Panc1 (cell line): ENCODE measurements at regions not wholly inside any gene's neighbourhood (a gene's known extent, or its start where the extent isn't known, plus 50 kb on each side); places are given as distances from the start of the nearest gene placed in this dataset.

ENCODE experiments used
- ATAC-seq: fragments of 200-7000 bp; cut with Tn5 transposase; 2 replicates; pipeline ENCODE4 v1.9.1; 2020; ENCODE audit warnings: mild to moderate bottlenecking, moderate library complexity
- BruUV-seq: library from RNA; stranded (reverse); fragments of 400-500 nt; replicated peaks from 2 replicates; lab custom pipeline; 2021; lab: Mats Ljungman, UMichigan
- CTCF ChIA-PET: fragments of 300-600 bp; sonication (Branson Sonifier 250); formaldehyde crosslinking; loops from one replicate; lab custom pipeline; 2022; ENCODE audit warnings: antibody characterized with exemption; lab: Charles Lee
- POLR2A ChIA-PET: fragments of 300-600 bp; sonication (Branson Sonifier 250); formaldehyde crosslinking; loops from one replicate; lab custom pipeline; 2022; ENCODE audit warnings: antibody characterized with exemption; lab: Charles Lee
- DNase-seq: peaks from one replicate; pipeline ENCODE4 v3.0.0-alpha.2; 2010; ENCODE audit warnings: low read depth, low spot score
- H3K27ac ChIP-seq: 2 replicates; pipeline ENCODE4 v1.5.1; 2011; ENCODE audit warnings: mild to moderate bottlenecking, low read length, inconsistent platforms
- H3K27me3 ChIP-seq: fragments of 200-500 bp; sonication (Bioruptor generic); 2 replicates; pipeline ENCODE4 v1.6.0; 2014; ENCODE audit warnings: low read length, inconsistent platforms; ENCODE audit not compliant: control insufficient read depth, insufficient read depth
- H3K36me3 ChIP-seq: fragments of 200-500 bp; sonication (Bioruptor generic); 2 replicates; pipeline ENCODE4 v1.5.1; 2014; ENCODE audit warnings: inconsistent platforms, mild to moderate bottlenecking, low read length, moderate library complexity; ENCODE audit not compliant: control insufficient read depth, insufficient read depth
- H3K4me1 ChIP-seq: 2 replicates; pipeline ENCODE4 v1.5.1; 2011; ENCODE audit warnings: inconsistent platforms, mild to moderate bottlenecking, low read length, moderate library complexity; ENCODE audit not compliant: control insufficient read depth, insufficient read depth
- H3K4me3 ChIP-seq, 2 experiments: 2 replicates each; pipeline ENCODE4 v1.5.1; 2011 to 2012; ENCODE audit warnings: low read depth in 2 of 2, low read length in 2 of 2, mild to moderate bottlenecking in 2 of 2, inconsistent platforms in 1 of 2, moderate library complexity in 1 of 2
- H3K9me3 ChIP-seq: fragments of 200-500 bp; sonication (Bioruptor generic); 2 replicates; pipeline ENCODE4 v1.5.1; 2014; ENCODE audit warnings: low read depth, mild to moderate bottlenecking, inconsistent platforms, low read length, moderate library complexity; ENCODE audit not compliant: control insufficient read depth, insufficient read depth
- CTCF ChIP-seq: fragments of 450-650 bp; IDR thresholded peaks from 2 replicates; pipeline ENCODE4 v1.5.1; 2017; ENCODE audit warnings: mild to moderate bottlenecking
- POLR2AphosphoS5 ChIP-seq: IDR thresholded peaks from 2 replicates; pipeline ENCODE4 v1.6.1; 2012; ENCODE audit warnings: mild to moderate bottlenecking, low read depth, low read length, moderate library complexity
- REST ChIP-seq, 2 experiments: IDR thresholded peaks; 2 replicates each; pipeline ENCODE4 v1.6.1; 2011 to 2012; ENCODE audit warnings: low read depth in 2 of 2, control low read depth in 1 of 2, low read length in 1 of 2, mild to moderate bottlenecking in 1 of 2, moderate library complexity in 1 of 2; ENCODE audit not compliant: insufficient read depth in 1 of 2
- SIN3A ChIP-seq: IDR thresholded peaks from 2 replicates; pipeline ENCODE4 v1.6.1; 2012; ENCODE audit warnings: low read depth, mild to moderate bottlenecking, low read length, moderate library complexity, borderline replicate concordance; ENCODE audit not compliant: insufficient read depth
- TCF7L2 ChIP-seq: IDR thresholded peaks from 2 replicates; pipeline ENCODE4 v1.6.1; 2011; ENCODE audit warnings: mild to moderate bottlenecking, low read depth, low read length, inconsistent platforms
- in situ Hi-C: cut with HindIII; loops from 2 replicates; pipeline ENCODE4 v1.10.0; 2016; ENCODE audit warnings: low sequenced_read_pairs, low pct_unique_long_range_greater_than_20kb
- intact Hi-C: fragments of 100-400 bp; cut with micrococcal nuclease; formaldehyde crosslinking; loops from one replicate; pipeline ENCODE4 v1.10.0; 2022; ENCODE audit not compliant: unreplicated experiment

- Histone ChIP-seq H3K36me3 (no peaks in the 10 kb centered on the region), H3K4me3 (no peak overlapping the region), H3K27me3 (no peaks in the 10 kb centered on the region), H3K9me3 (no peaks in the 10 kb centered on the region), H3K27ac (no peak overlapping the region), H3K4me1 (no peaks in the 10 kb centered on the region)
- in situ Hi-C loops (no loop called here), intact Hi-C loops (no loop called here)
- ATAC-seq (no peak), DNase-seq (no peak)
- ChIA-PET POLR2A (no interaction called here), CTCF (no interaction called here)
- TF ChIP-seq REST (IDR thresholded peaks at IDR 0.05; ENCODE audit: insufficient read depth in 1 of 2, low read depth in 2 of 2, low read length in 1 of 2) (no peak), TCF7L2 (no peak)
- no TSS peak for BruUV-seq
Measured at GRCh38 chr3:25854214-25854613, 64.3 kb downstream of the OXSM start.

- CTCF ChIA-PET, result no interaction called here
- ATAC-seq, result peak; percentile 60
Measured at GRCh38 chr3:25854635-25855034, 64.7 kb downstream of the OXSM start.

More at GRCh38 chr3:25854635-25855034, 64.7 kb downstream of the OXSM start:
- H3K9me3 ChIP-seq, result no peaks in the 10 kb centered on the region
- no peak for DNase-seq
- H3K4me1 ChIP-seq, result no peaks in the 10 kb centered on the region
- TF ChIP-seq TCF7L2, result no peak
- no peak for TF ChIP-seq CTCF
- no peak for TF ChIP-seq POLR2AphosphoS5
- no peak for TF ChIP-seq SIN3A
- no peak for TF ChIP-seq REST (IDR thresholded peaks at IDR 0.05; ENCODE audit: insufficient read depth in 1 of 2, low read depth in 2 of 2, low read length in 1 of 2)
- in situ Hi-C loops (no loop called here), intact Hi-C loops (no loop called here)
- H3K27me3 ChIP-seq, result no peaks in the 10 kb centered on the region
- no peaks in the 10 kb centered on the region for H3K36me3 ChIP-seq
- POLR2A ChIA-PET, result interaction anchor here (0.6 kb wide), 1 partner anchor 11 kb away, joined by 9 read pairs; no protein-coding TSS in a partner anchor
- BruUV-seq, result no TSS peak
- no peak overlapping the region for H3K4me3 ChIP-seq
- H3K27ac ChIP-seq, result no peak overlapping the region
